HEK293T (cell line): ENCODE measurements at regions not wholly inside any gene's neighbourhood (a gene's known extent, or its start where the extent isn't known, plus 50 kb on each side); places are given as distances from the start of the nearest gene placed in this dataset.

Experiments
- CTCF ChIA-PET: fragments of 350-600 bp; formaldehyde crosslinking; extraction: SDS; loops from one replicate; lab custom pipeline; 2021; ENCODE audit warnings: antibody characterized with exemption, inconsistent platforms; lab: Yijun Ruan, JAX
- POLR2A ChIA-PET: fragments of 350-600 bp; formaldehyde crosslinking; extraction: SDS; loops from one replicate; lab custom pipeline; 2020; ENCODE audit warnings: antibody characterized with exemption, inconsistent platforms; lab: Yijun Ruan, JAX
- DNase-seq: peaks from one replicate; pipeline ENCODE4 v3.0.0; 2012; ENCODE audit warnings: mixed read lengths; ENCODE audit errors: extremely low spot score
- ARNT ChIP-seq: fragments of 450-650 bp; IDR thresholded peaks from 2 replicates; pipeline ENCODE4 v1.6.1; 2017; ENCODE audit warnings: mild to moderate bottlenecking
- BHLHE40 ChIP-seq: fragments of 450-650 bp; IDR thresholded peaks from 2 replicates; pipeline ENCODE4 v1.6.1; 2016; ENCODE audit warnings: mild to moderate bottlenecking, moderate library complexity, borderline replicate concordance
- CTBP1 ChIP-seq: fragments of 450-650 bp; IDR thresholded peaks from 2 replicates; pipeline ENCODE4 v1.6.1; 2016; ENCODE audit warnings: borderline replicate concordance
- ELF4 ChIP-seq: fragments of 450-650 bp; IDR thresholded peaks from 2 replicates; pipeline ENCODE4 v1.6.1; 2017; ENCODE audit warnings: antibody characterized with exemption
- FOXA1 ChIP-seq: fragments of 450-650 bp; IDR thresholded peaks from 2 replicates; pipeline ENCODE4 v1.6.1; 2016; ENCODE audit warnings: mild to moderate bottlenecking
- FOXK2 ChIP-seq: fragments of 450-650 bp; IDR thresholded peaks from 2 replicates; pipeline ENCODE4 v1.6.1; 2016; ENCODE audit warnings: mild to moderate bottlenecking
- FOXM1 ChIP-seq: fragments of 450-650 bp; IDR thresholded peaks from 2 replicates; pipeline ENCODE4 v1.6.1; 2017; ENCODE audit warnings: mild to moderate bottlenecking, borderline replicate concordance
- HDGF ChIP-seq: fragments of 450-650 bp; IDR thresholded peaks from 2 replicates; pipeline ENCODE4 v1.6.1; 2017; ENCODE audit warnings: antibody characterized with exemption, borderline replicate concordance
- L3MBTL2 ChIP-seq: fragments of 450-650 bp; conservative IDR thresholded peaks from 2 replicates; pipeline ENCODE4 v1.6.1; 2016; ENCODE audit warnings: mild to moderate bottlenecking
- LEF1 ChIP-seq: fragments of 450-650 bp; IDR thresholded peaks from 2 replicates; pipeline ENCODE4 v1.6.1; 2017; ENCODE audit warnings: mild to moderate bottlenecking, borderline replicate concordance
- NFRKB ChIP-seq: fragments of 450-650 bp; IDR thresholded peaks from 2 replicates; pipeline ENCODE4 v1.6.1; 2016; ENCODE audit warnings: mild to moderate bottlenecking, moderate library complexity
- PKNOX1 ChIP-seq: fragments of 450-650 bp; IDR thresholded peaks from 2 replicates; pipeline ENCODE4 v1.6.1; 2016
- SP1 ChIP-seq: fragments of 450-650 bp; IDR thresholded peaks from 2 replicates; pipeline ENCODE4 v1.6.1; 2017
- SUZ12 ChIP-seq: fragments of 450-650 bp; IDR thresholded peaks from 2 replicates; pipeline ENCODE4 v1.6.1; 2016; ENCODE audit warnings: mild to moderate bottlenecking
- TARDBP ChIP-seq: fragments of 450-650 bp; IDR thresholded peaks from 2 replicates; pipeline ENCODE4 v1.6.1; 2016
- ZNF384 ChIP-seq: fragments of 450-650 bp; IDR thresholded peaks from 2 replicates; pipeline ENCODE4 v1.6.1; 2016

GRCh38 chr2:105470979-105471378 lies 72.1 kb upstream of the FHL2 start:
- ChIA-PET POLR2A (no interaction called here), CTCF (no interaction called here)
- TF ChIP-seq TARDBP = no peak
- no peak for TF ChIP-seq FOXA1
- TF ChIP-seq FOXK2 = no peak
- TF ChIP-seq BHLHE40 = no peak
- no peak for TF ChIP-seq CTBP1
- no peak for TF ChIP-seq FOXM1
- no peak for TF ChIP-seq SUZ12
- TF ChIP-seq PKNOX1 = no peak
- TF ChIP-seq HDGF = no peak
- no peak for TF ChIP-seq L3MBTL2
- no peak for TF ChIP-seq ELF4
- TF ChIP-seq SP1 = no peak
- no peak for TF ChIP-seq ARNT
- no peak for TF ChIP-seq LEF1
- no peak for TF ChIP-seq ZNF384
- TF ChIP-seq NFRKB = no peak
- no peak for DNase-seq

- TF ChIP-seq LEF1 (no peak), ZNF384 (no peak), SP1 (no peak), NFRKB (no peak), FOXA1 (no peak), PKNOX1 (no peak), L3MBTL2 (no peak), BHLHE40 (no peak), SUZ12 (no peak), ELF4 (no peak), CTBP1 (no peak), TARDBP (no peak), HDGF (no peak), FOXM1 (no peak), FOXK2 (no peak), ARNT (no peak)
- no peak for DNase-seq
- ChIA-PET CTCF (no interaction called here), POLR2A (no interaction called here)
These were observed 70.9 kb upstream of the FHL2 start for GRCh38 chr2:105469781-105470180.

GRCh38 chr2:105468582-105469042 lies 69.8 kb upstream of the FHL2 start:
- DNase-seq = no peak
- POLR2A ChIA-PET = no interaction called here
- no peak for TF ChIP-seq TARDBP
- TF ChIP-seq FOXK2 = no peak
- no peak for TF ChIP-seq ELF4
- TF ChIP-seq FOXA1 = no peak
- TF ChIP-seq SP1 = no peak
- no peak for TF ChIP-seq NFRKB
- no peak for TF ChIP-seq SUZ12
- TF ChIP-seq HDGF = no peak
- no peak for TF ChIP-seq L3MBTL2
- CTCF ChIA-PET = no interaction called here

GRCh38 chr2:105464325-105464724 lies 65.5 kb upstream of the FHL2 start:
- no peak for DNase-seq
- ChIA-PET CTCF (no interaction called here), POLR2A (no interaction called here)
- TF ChIP-seq ARNT = no peak
- no peak for TF ChIP-seq FOXM1
- no peak for TF ChIP-seq PKNOX1
- TF ChIP-seq HDGF = no peak

GRCh38 chr2:105460048-105460732 lies 61.3 kb upstream of the FHL2 start:
- no peak for TF ChIP-seq LEF1
- no peak for TF ChIP-seq FOXM1
- no peak for TF ChIP-seq TARDBP
- TF ChIP-seq HDGF = no peak
- no peak for TF ChIP-seq CTBP1
- TF ChIP-seq FOXK2 = no peak
- no peak for TF ChIP-seq SUZ12
- TF ChIP-seq ELF4 = no peak
- TF ChIP-seq SP1 = no peak
- TF ChIP-seq BHLHE40 = no peak
- TF ChIP-seq ARNT = no peak
- POLR2A ChIA-PET = no interaction called here
- CTCF ChIA-PET = no interaction called here
- DNase-seq = no peak

- TF ChIP-seq CTBP1 = no peak
- no peak for TF ChIP-seq ZNF384
- no peak for TF ChIP-seq L3MBTL2
- TF ChIP-seq SUZ12 = no peak
- no peak for TF ChIP-seq HDGF
- TF ChIP-seq FOXA1 = no peak
- no peak for TF ChIP-seq TARDBP
- no peak for TF ChIP-seq ARNT
- no peak for TF ChIP-seq FOXM1
- TF ChIP-seq LEF1 = no peak
- no peak for TF ChIP-seq NFRKB
- TF ChIP-seq ELF4 = no peak
- TF ChIP-seq FOXK2 = no peak
- TF ChIP-seq PKNOX1 = no peak
- no peak for TF ChIP-seq BHLHE40
- TF ChIP-seq SP1 = no peak
- DNase-seq = no peak
- POLR2A ChIA-PET = no interaction called here
- CTCF ChIA-PET = no interaction called here
These were observed 59.2 kb upstream of the FHL2 start for GRCh38 chr2:105458076-105458475.
